NCI-H1436 (cell line): ENCODE measurements at regions not wholly inside any gene's neighbourhood (a gene's known extent, or its start where the extent isn't known, plus 50 kb on each side); places are given as distances from the start of the nearest gene placed in this dataset.
"Not testable (repeated sequence)": the region's sequence is repeated elsewhere in the genome, so short reads cannot be mapped to it uniquely, and the experiment has no call there.

ENCODE experiments used
- DNase-seq: peaks from one replicate; lab custom pipeline; 2025; lab: John Stamatoyannopoulos, UW

DNA sequence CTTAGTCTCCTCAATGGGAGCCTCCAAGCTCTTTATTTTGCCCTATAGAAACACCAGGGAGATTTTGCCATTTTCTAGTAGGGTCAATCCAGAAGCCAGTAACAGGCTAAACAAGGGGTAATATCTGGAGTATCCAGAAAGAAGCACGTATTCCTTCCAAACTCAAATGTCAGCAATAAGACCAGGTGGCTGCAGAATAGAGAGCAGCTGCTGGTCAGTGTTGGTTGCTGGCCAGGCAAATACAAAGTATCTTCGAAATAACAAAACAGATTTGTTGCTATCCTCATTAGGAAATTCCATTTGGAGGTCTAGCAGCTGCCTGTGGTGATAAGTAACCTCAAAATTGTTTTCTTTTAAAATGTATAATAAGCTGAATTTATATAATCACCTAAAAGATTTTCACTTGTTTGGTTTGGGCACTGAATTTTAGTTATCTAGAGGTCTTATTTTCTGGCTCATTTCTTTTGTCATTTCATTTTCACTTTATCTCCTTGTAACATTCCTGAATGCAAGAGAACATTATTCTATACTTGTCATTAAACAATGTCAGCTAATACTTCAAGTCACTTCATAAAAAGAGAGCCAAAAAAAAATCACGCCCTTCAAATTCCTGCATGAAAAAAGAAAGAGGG lies 320.6 kb downstream of the DTHD1 start:
- DNase-seq = no peak

DNA sequence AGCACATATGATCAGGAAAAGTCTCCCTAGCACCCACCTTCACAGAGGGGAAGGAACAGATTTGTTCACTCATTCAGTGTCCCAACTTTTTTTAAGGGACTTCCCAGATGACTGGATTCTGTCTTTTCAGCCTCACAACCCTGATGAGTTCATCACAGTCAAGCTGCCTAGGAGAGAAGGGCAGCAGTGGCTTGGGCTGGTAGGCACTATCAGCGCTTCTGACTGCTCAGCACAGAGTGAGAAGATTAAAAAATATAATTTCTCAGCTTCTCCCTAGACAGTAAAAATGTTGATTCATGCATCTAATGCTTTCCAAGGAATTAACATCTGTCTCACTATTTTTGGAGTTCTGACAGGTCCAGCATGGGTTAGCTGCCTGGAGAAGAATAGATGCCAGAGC lies 328.2 kb downstream of the DTHD1 start:
- no peak for DNase-seq

DNA sequence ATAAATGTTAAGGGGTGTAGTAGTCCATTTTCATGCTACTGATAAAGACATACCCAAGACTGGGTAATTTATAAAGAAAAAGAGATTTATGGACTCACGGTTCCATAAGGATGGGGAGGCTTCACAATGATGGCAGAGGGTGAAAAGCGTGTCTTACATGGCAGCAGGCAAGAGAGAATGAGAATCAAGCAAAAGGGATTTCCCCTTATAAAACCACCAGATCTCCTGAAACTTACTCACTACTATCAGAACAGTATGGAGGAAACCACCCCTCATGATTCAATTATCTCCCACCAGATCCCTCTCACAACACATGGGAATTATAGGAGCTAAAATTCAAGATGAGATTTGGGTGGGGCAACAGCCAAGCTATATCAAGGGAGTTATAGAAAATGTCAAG lies 329.2 kb downstream of the DTHD1 start:
- DNase-seq = no peak

DNA sequence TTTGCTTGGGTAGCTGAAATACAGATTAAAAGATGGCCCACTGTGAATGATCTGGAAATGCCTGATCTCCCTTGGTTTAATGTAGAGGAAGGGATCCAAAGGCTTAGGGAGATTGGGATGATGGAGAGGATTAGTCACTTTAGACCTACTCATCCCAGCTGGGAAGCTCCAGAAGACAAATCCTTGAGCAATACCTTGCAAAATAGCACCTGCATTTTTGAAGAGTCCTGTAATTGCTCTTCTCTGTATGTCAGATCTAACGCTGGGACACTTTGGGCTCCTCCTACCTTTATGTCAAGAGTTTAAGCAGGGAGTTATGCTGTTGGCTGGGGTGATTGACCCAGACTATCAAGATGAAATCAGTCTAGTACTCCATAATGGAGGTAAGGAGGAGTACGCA lies 331.7 kb downstream of the DTHD1 start:
- not testable (repeated sequence) for DNase-seq

DNA sequence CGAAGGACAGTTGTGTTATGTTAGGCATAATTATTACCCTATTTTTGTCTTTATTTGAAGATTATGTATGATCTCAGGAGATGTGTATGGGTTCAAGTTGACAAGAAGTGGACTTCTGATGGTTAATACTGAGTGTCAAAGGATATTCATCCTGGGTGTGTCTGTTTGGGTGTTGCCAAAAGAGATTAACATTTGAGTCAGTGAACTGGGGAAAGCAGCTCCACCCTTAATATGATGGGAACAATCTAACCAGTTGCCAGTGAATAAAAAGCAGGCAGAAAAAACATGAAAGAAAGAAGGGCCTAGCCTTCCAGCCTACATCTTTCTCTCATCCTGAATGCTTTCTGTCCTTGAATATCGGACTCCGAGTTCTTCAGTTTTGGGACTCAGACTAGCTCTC lies 332.6 kb downstream of the DTHD1 start:
- DNase-seq = no peak

DNA sequence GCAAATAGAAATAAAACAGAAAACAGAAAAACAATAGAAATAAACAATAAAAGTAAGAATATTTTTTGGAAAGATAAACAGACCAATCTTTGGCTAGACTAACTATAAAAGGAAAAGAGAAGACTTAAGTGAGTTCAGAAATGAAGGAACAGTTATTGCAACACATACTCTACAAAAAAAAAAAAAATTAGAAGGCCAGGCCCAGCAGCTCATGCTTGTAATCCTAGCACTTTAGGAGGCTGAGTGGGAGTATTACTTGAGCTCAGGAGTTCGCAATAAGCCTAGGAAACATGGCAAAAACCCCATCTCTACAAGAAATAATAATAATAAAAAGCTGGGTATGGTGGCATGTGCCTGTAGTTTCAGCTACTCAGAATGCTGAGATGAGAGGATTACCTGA lies 336.7 kb downstream of the DTHD1 start:
- no peak for DNase-seq

DNA sequence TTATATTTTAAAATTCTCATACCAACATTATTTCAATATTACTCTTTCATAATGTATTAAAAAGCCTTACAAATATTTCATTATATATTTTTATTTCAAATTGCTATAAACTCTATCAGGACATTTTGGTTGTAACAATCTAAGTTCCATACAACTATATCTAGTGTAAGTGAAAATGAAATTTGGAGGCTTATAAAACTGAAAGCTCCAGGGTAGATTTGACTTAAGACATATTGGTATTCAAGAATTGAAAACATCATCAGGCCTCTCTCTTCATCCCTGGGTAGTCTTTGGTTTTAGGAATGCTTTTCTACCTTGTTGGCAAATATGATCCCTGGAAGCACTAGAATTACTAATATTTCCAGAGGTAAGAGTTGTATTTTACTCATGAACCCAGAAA lies 342.6 kb downstream of the DTHD1 start:
- no peak for DNase-seq

DNA sequence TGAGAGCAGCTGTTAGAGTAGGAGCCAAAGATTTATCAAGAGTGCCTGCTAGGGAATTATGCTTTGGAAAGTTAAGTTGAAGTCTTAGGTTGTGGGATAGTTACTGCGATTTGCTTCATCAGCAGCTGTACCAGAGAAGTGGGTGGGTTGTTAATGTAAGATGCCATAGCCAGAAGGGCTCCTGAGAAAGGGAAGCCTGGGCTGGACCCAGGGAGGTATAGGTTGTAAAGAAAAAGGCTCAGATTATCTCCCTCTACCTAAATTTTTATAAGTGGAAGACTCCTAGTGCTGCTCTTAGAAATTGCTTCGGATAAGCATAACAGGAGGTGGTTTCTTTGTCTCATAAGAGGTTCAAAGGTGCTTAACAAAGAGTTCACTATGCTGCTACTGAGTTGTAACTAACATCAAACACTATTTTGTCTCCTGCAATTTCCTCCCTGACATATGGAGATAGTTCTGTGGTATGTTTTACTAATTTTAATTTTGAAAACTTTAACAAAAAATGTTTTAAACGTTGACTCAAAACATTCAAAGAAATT lies 356.9 kb downstream of the DTHD1 start:
- DNase-seq = no peak

DNA sequence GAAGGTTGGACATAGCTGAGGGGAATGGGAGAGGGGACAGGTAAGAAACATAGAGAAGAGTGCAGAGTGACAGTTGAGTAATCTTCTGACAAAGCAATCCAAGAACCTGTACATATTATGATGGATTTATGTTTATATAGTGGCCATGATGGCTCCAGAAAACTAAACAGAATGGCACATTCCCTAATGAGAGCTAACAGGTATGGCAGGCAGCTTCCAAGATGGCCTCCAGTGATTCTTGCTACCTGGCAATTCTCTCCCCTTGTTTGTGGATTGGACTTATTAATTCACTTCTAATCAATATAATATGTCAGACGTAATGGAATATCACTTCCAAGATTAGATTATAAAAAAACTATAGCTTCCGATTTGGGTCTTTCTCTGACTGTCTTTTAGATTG lies 359.5 kb downstream of the DTHD1 start:
- no peak for DNase-seq

DNA sequence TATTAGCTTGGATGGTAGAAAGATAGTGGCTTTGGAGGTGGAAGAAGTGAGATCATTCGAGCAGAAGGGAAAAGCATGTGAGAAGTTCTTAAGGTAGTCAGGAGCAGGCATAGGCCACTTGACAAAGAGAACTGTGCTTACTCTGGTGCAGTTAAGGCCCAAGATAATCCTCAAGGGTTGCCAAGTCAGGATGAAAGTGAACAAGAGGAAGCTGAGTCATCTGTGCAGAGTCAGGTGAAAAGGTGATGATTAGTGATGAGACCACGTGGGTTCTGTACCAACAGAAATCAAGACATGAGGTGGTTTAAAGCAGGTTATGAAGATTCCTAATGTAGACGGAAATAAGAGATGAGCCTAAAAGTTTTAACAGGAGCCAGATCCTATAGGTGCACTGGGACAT lies 369.8 kb downstream of the DTHD1 start:
- no peak for DNase-seq

DNA sequence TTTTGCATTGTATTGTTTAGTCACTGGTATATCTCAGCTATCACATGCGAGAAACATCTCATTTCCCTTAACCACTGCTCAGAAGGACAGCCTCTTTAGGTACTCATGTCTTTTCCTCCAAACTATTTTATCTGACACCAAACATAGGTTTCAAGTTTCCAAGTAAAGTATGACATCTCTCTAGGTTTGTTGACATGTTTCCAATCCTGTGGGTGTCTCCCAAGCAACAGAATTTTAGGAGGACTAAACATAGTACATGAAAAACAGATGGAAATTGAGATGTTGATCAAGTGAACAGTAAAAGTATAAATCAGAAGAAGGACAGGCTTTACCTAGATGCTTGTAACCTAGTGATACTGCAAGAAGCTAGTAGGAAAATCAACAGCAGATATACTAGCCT lies 371.4 kb downstream of the DTHD1 start:
- DNase-seq = no peak

DNA sequence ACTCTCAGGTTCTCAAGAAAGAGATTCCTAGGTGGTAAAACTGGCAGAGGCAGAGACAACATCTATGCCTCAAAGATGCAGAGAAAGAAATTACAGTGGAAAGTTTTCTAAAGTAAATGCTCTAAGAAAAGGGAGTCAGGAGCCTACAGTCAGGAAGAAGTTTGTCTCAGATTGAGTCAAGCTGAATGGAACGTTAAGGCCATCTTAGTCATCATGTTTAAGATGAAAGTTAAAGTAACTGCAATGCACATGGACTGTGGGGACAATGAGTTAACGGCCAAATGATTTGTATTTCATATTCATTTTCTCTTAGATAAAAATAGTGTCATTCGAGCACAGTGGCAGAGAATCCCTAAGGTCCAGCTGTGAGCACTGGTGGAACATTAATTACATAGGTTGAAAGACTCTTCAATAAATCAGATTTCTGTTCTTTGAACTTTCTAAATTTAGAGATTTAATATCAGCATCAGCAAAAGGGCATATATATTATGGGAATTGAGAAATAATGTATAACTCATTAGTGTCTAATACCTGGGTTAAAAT lies 384.6 kb downstream of the DTHD1 start:
- DNase-seq = no peak

DNA sequence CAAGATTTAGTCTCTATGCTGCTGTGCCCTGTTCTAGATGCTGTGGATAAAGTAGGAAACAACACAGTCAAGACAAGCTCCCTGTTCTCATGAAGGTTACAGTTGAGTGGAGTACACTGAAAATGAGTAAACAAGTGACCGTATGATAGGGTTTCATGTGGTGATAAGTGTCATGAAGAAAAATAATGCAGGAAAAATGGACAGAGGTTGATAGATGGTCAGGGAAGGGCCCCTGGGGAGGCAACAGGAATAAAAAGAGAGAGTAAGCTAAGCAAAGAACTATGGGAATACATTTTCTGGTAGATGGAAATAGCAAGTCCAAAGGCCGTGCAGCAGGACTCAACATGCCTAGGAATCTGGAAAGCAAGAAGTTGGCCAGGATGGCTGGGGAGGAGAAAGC lies 394.0 kb downstream of the DTHD1 start:
- DNase-seq = no peak

DNA sequence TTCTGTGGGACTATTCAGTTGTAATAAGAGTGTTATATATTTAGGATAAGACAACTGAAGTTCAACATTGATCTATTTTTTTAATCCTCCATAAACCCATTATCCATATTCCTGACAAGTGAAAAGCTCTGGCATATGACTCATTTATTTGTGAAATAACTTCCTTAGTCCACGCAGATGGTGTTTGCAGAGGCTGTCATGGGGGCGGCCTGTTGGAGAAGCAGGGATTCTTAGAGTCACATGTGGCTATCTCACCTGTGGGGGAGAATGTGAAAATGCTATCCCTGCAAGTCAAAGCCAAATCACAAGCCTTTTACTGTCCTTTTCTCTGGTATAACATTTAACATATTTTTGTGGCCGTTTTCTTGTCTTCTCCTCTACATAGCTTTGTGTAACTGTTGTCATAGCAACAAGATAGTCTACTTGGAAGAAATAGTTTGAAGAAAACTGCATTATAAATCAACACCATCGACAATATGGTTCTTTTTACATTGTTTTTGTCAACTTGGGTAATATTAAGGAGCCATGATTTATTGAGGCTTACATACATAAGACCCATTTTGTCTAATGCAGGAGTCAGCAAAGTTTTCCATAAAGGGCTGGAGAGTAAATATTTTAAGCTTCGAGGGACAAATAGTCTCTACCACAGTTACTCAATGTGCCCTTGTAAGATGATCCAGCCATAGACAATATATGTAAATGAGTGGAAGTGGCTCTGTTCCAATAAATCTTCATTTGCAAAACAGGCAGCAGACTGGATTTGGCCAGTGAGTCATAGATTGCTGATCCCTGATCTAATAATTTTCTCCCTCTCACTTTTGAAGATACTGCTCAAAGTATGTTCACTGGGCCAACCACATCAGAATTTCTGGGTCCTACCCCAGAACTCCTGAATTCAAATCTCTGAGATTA lies 395.0 kb downstream of the DTHD1 start:
- DNase-seq = no peak

DNA sequence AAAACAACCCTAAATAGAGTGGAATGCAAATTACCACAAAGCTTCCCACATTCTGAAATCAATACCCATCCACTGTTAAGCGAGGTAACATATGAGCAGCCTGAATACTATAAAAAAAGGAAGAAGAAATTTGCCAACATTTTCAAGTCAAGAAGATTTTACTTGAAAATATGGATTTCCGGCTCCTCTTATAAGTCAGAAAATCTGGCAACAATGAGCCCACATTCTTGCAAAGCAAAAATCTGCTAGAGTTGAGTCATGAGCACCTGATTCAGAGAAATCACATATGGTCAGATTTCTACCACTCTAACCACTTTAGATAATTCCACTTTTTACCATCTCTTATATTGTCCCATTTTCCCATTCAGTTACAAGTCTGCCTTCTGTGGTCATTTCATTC lies 395.7 kb downstream of the DTHD1 start:
- no peak for DNase-seq

DNA sequence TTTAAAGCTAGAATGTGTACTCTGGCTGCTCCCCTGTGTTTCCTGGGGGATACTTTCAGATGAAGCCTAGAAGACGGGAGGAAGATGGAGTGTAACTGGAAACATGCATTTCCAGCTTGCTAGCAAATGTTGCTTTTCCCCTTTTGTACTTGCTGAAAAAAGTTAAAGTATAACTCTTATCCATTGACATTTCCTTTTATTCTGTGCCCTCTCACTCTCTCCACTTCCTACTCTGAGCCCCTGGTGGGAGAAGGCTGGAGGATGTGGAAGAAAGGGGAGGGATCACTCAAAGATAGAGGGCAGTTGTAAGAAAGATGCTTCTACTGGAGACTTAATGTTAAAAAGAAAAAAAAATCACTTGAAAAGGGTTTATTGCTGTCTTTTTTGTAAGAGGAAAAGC lies 396.5 kb downstream of the DTHD1 start:
- no peak for DNase-seq

DNA sequence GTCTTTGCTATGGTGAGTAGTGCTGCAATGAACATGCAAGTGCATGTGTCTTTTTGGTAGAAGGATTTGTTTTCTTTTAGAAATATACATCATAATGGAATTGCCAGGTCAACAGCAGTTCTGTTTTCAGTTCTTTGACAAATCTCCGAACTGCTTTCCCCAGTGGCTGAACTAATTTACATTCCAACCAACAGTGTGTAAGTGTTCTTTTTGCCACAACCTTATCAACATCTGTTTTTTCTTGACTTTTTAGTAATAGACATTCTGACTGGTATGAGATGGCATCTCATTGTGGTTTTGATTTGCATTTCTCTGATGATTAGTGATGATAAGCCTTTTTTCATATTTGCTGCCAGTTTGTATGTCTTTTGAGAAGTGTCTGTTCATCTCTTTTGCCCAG lies 406.3 kb downstream of the DTHD1 start:
- DNase-seq = no peak

DNA sequence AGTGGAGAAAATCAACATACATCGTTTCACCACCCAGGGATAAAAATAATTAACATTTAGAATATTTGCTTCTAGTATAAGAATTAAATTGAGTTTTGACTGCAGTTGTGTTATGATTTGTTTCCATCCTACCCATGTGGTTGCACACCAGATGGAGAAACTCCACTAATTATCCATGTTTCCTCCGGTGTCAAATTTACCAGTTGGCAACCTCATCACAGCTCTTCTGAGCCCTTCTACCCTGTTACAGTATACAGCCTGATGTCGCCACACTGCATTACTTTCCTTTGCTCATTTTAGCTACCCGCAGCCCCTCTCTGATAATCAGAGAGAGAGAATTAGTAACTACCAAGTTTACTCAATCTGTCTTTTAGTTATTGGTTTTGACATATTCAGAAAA lies 411.2 kb downstream of the DTHD1 start:
- DNase-seq = no peak

DNA sequence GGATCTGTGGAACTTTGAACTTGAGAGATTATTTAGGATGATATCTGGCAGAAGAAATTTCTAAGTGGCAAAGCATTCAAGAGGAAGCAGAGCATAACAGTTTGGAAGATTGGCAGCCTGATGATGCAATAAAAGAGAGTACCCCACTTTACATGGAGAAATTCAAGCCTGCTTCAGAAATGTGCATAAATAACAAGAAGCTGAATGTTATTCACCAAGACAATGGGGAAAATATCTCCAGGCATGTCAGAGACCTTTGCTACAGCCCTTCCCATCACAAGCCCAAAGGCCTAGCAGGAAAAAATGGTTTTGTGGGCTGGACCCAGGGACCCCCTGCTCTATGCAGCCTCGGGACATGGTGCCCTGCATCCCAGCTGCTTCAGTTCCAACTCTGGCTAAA lies 420.8 kb downstream of the DTHD1 start:
- no peak for DNase-seq

DNA sequence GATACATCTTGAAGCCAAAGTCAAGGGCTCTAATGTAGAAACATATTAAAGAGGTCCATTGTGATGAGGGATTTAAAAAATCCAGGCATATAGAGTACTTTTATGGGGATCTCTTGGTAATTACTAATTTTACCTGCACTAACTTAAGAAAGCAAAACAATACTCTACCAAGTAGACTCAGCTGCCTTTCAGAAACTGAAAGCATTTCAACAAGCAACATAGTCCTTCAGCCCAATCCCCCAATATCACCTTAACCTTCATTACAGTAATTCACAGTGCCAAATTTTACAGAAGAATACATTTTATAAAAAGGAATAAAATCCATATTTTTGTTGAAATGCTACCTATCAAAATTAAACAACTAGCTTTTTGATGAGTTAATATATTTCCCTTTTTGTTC lies 422.9 kb downstream of the DTHD1 start:
- no peak for DNase-seq

DNA sequence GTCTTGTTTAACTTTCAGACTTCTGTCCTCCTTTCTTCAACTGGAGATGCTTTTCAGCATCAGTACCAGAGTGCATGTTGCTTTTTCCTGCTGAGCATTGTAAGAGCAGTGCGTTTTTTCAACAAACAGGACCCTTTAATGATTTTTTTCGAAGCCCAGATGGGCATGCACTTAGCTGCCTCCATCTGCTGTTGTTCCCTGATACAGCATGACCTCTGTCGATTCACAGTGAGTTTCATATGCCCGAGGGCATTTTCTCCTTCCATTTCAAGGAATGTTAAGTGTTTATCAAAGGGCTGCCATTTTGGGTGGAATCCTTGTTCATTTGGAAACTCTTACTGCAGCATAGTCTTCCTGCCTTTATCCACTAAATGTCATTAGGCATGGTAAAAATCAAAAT lies 428.6 kb downstream of the DTHD1 start:
- DNase-seq = no peak

DNA sequence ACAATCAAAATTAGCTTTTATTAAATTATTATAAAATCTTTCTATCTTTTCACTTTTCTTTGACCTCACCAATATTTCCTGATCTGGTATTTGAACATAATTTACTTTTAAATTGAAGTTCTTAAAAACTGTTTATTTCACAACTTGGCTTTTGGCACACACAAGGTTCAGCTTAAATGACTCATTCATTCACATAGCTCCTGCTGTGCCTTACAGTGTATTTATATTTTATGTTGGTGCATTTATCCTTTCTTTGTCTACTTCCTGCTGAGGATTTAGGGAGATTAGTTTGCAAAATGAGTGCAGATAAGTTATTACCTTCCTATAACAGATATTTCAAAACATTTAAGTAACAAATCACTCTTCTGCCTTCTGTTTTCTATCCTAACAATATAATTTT lies 430.6 kb downstream of the DTHD1 start:
- no peak for DNase-seq

DNA sequence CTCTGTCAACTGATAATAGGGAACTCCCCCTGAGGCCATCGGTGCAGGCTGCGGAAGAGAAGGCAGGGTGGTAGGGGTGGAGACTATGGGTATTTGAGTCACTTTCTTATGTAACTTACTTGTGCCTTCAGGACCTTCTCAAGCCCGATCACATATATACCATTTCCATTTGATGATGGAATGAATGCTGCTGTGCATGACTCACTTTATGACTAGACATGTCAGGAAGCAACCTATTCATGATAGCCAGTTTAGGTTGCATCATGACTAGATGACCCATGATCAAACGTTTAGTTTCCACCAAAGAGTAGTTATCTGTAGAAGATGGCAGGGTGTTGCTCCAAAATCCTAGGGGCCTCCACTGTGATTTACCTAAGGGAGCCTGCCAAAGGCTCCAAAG lies 435.5 kb downstream of the DTHD1 start:
- DNase-seq = no peak
